Peyer's patch (tissue), 4 donors: ENCODE measurements at regions not wholly inside any gene's neighbourhood (a gene's known extent, or its start where the extent isn't known, plus 50 kb on each side); places are given as distances from the start of the nearest gene placed in this dataset.

Experiments used
- POLR2A ChIP-seq, 2 donors: fragments of 450-650 bp; IDR thresholded peaks; one replicate each; pipeline ENCODE4 v1.5.1; 2017; ENCODE audit warnings: antibody characterized with exemption in 2 of 2, mild to moderate bottlenecking in 2 of 2, moderate library complexity in 2 of 2
- TF ChIP-seq, protein P1 (sequence below), 6 experiments: fragments of 450-650 bp in 4 of 6; fragments of 200-600 bp in 2 of 6; sonication (generic) in 1 of 6; IDR thresholded peaks; one replicate each; pipeline ENCODE4 v1.5.1; 2017 to 2019; ENCODE audit warnings: antibody characterized with exemption in 6 of 6, mild to moderate bottlenecking in 3 of 6, moderate library complexity in 1 of 6

GRCh38 chr4:97072666-97073065 lies 1070.6 kb downstream of the STPG2 start:
- no peak for TF ChIP-seq POLR2A (IDR thresholded peaks at IDR 0.05)
- TF ChIP-seq, protein P1, sequence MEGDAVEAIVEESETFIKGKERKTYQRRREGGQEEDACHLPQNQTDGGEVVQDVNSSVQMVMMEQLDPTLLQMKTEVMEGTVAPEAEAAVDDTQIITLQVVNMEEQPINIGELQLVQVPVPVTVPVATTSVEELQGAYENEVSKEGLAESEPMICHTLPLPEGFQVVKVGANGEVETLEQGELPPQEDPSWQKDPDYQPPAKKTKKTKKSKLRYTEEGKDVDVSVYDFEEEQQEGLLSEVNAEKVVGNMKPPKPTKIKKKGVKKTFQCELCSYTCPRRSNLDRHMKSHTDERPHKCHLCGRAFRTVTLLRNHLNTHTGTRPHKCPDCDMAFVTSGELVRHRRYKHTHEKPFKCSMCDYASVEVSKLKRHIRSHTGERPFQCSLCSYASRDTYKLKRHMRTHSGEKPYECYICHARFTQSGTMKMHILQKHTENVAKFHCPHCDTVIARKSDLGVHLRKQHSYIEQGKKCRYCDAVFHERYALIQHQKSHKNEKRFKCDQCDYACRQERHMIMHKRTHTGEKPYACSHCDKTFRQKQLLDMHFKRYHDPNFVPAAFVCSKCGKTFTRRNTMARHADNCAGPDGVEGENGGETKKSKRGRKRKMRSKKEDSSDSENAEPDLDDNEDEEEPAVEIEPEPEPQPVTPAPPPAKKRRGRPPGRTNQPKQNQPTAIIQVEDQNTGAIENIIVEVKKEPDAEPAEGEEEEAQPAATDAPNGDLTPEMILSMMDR (IDR thresholded peaks at IDR 0.05) = no peak
